HG03025 (cell line): ENCODE measurements at regions not wholly inside any gene's neighbourhood (a gene's known extent, or its start where the extent isn't known, plus 50 kb on each side); places are given as distances from the start of the nearest gene placed in this dataset.
"Not testable (repeated sequence)": the region's sequence is repeated elsewhere in the genome, so short reads cannot be mapped to it uniquely, and the experiment has no call there.

Experiments
- ATAC-seq: cut with Tn5 transposase; IDR thresholded peaks from one replicate; pipeline ENCODE4 v1.9.1; 2021; ENCODE audit warnings: mild to moderate bottlenecking, moderate library complexity; ENCODE audit not compliant: unreplicated experiment, low FRiP score

DNA sequence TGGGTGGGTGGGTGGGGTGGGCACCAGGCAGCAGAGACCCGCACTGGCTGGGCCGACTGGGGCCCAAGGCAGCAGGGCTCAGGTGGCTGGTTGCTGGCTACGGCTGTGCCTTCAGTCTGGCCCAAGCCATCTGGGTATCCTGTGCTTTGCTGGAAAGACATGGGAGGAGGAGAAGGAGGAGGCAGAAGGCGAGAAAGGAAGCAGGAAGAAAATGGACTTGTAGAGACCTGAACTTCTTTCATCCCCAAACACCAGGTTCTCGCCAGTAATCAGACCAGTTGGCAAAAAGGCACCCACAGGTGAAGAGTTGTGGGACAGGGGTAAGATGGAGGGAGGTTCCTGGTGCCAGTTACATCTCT, 78.8 kb downstream of the IGLL1 start:
- no peak for ATAC-seq

DNA sequence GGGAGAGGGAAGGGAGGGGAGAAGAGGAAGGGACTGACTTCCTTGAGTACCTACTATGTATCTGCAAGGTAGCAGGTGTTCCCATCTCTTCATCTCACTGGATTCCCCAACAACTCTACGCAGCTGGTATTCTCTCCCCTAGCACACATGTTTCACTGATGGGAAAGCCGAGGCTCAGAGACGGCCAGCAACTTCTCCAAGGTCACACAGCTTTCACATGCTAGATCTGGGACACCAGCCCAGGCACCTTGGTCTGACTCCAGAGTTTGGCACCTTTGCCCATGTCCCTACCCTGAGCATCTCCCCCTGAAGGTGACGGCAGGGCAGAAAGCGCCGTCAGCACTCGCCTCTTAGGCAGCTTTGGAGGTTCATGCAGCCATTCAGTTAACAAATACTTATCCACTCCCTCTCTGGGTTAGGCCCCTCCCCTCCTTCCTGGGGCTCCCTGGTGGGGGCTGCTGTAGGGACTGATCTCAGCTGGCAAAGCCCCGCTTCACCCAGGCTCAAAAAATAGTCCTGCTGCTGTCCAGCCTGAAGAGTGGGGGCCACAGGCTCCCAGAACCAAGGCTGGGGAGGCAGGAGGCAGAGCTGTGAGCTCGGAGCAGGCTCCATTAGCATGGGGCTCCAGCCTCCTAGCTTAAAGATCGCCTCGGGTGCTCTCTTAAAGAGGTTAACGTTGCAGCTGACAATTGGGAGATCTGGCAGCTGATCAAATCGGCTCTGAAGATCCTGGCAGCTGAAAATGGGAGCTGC, 79.4 kb downstream of the IGLL1 start:
- no peak for ATAC-seq

DNA sequence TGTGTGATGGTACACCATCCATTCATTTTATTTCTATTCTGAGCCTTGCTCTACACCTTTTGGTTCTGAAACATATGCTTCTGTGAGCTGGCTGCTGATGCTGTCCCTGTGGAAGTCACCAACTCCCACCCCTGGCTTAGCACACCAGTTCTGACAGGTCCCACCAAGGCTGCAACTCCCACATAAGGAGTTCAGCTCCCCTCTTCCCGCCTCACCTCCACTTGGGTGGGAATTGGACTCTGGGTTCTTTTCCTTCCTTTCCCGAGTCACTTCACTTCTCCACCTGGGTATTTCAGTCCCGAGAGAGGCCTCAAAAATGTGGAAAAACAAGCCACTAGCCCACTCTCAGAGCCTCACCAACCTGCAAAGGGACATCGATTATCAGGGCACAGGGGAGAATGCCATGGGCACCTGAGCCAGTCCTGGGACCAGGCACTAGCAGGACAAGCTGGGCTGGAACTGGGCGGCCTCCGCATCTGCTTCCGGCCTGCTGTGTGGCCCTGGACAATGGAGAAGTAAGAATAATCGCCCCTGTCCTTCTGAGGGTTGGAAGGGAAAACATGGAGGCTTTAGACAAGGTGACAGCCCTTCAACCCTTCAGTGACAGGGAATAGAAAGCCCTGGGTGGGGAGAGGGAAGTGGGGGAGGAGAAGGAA, 80.1 kb downstream of the IGLL1 start:
- ATAC-seq: no peak

DNA sequence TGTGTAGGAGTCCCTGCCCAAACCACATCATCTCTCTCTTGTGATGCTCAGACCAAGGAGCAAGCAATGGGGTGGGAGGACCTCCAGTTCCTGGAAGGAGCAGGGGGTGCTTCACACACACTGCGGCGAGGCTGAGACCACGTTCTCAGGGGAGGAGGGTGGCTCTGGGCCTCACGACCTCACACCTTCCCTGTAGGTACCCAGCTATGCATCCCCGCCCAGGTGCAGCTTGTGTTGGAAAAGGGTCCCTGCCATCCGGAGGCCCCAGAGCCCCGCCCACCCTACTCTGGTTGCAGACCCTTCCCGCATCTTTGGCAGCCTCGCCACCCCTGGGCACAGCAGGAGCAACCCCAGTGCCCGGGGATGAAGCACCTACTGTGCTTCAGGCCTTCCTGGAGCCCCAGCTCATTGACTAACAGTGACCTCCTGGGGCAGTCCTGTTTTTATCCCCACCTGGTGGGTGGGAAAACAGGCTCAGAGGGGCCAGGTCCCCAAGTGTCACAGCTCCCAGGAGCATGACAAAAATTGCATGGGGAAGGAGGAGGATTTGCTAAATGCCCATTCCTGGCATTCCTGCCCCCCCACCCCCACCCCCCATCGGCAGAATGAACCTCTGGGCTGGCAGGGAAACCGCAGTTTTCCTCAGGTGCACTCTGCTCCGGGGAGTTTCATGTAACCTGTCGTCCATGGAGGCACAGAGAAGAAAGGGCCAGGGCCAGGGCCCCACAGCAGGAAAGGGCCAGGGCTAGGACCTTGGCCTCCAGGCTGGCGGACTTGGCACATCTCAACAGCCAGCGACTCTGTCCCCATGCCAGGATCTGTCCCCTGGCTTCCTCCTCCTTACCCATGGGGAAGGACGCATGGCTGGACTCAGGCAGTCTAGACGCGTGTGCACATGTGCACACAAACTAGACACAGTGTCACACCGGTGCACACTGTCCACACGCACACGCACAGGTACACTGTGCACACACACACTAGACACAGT, 81.0 kb downstream of the IGLL1 start:
- no peak for ATAC-seq

DNA sequence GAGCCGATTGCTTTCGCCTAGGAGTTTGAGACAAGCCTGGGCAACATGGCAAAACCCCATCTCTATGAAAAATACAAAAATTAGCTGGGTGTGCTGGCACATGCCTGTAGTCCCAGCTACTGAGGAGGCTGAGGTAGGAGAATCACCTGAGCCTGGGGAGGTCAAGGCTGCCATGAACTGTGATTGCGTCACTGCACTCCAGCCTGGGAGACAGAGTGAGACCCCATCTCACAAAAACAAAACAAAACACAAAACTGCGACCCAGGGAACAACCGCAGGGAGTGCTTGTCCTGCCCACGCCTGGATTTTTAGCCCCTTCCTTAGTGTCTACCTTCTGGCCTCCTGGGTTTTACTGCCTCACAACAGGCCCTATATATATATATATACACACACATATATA, 82.2 kb downstream of the IGLL1 start:
- not testable (repeated sequence) for ATAC-seq

DNA sequence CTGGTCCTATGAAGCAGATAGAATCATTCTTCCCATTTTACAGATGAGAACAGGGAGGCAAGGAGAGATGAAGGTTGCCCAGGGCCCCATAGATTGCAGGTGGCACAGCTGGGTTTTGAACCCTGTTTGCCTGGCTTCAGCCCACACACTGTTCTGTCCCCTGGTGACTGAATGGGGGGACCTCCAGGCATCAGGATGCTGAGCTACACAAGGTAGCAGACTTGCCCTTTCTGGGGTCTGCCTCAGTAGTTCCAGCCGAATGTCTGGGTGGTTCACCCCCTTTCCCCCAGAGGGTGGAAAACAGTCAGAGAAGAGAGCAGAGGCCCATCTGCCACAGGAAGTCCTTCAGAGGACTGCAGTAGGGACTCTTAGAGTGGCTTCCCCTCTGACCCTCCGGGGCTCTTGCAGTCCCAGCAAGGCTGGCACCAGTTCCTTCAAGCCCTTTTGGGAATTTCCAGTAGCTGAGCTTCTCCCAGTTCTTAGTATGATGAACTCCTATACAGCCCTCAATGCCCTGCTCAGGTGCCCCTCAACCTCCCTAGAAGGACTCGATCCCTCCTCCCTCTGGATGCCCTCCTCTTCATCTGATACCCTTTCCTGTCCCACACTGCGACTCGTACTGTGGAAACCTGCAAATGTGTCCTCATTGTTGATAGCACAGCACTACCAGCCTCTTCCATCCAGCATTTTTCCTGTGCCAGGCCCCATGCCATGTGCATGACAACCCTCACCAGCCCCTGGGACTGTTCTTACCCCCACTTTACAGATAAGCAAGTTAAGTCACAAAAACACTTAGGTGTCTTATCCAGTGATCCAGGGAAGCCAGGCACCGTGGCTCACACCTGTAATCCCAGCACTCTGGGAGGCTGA, 82.8 kb downstream of the IGLL1 start:
- no peak for ATAC-seq

DNA sequence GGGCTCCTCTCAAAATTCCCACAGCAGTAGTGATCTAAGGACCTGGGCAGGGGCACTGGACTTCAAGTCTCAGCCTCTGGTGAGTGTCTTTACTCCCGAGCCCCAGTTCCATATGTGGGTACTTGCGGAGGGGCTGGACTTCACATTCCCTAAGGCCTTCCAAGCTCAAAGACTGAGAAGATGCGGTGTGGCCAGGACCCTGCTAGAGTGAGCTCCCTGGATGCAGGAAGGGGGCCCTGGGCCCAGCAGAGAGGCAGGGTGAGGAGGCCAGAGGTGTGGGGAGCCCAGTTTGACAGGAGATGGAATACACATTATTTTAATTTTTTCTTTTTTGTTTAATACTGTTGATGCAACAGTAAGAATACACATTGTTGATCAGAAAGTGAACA, 83.7 kb downstream of the IGLL1 start:
- no peak for ATAC-seq

DNA sequence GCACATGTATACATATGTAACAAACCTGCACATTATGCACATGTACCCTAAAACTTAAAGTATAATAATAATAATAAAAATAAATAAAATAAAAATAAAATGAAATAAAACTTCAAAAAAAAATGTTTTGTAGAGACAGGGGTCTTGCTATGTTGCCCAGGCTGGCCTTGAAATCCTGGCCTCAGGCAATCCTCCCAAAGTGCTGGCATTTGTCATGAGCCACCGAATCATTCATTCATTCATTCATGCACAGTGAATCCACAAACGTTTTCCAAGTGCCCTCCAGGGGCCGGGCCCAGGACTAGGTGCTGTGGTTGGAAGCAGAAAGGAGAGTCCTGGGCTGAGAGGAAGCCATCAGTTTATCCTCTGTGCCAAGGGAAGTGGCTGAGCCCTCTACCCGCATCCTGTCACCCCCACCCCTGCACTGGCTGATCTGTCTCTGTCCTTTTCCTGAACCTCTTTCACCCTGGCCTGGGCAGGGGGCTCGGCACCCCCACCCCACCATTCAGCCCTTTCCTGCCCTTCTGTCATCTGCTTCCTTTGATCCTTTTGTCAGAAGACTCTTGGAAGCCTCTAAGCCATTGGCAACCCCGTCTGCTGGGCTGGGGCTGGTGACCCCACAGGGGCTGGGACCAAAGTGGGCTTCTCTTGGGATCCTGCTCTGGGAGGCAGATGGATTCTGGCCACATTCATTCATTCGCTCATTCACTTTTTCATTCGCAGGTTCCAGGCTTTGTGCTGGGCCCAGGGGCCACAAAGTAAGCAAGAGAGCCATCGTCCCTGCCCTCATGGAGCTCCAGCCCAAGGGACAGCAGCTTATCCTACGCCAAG, 84.3 kb downstream of the IGLL1 start:
- ATAC-seq: no peak

DNA sequence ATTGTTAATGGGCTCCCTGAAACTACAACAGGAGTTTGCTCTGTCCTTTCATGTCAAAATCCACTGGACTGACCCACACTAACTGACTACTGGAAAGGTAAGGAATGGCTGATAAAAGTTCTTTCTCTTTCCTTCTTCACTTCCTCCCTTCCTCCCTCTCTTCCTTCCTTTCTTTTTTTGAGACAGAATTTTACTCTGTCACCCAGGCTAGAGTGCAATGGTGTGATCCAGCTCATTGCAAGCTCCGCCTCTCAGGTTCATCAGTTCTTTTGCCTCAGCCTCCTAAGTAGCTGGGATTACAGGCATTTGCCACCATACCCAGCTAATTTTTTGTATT, 85.2 kb downstream of the IGLL1 start:
- no peak for ATAC-seq

DNA sequence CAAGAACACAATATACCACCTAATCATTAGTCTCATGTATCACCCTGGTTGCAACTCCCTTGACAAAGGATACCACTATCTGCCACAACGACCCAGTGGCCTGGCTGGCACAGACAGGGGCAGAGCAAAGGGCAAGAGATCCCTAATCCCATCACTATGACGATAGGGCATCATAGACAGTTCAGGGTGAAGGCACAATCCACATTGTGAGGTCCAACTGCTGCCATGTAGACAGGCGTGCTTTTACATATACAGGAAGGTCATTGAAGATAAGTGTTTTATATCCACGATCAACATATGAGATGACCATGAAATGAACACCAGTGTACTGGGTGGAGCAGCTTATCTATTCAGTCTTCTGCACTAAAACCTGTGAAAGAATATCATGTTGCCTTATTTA, 94.6 kb downstream of the IGLL1 start:
- no peak for ATAC-seq

DNA sequence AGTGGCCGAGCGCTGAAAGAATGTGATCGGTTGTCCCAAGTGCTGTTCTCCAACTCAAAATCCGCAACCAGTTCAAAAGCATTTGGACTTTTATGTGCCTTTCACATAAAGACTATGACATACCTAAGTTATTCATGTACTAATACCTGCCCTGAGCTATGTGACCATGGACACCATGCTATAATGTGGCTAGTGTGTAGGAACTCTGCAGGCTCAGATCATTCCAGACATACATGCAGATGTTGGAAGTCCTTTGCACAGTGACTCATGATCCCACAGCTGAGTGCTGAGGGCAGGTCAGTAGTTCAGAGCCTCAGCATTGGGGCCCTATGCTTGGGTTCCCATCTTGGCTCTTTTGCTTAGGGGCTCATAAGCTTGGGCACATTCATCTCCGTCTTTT, 95.4 kb downstream of the IGLL1 start:
- ATAC-seq: no peak

DNA sequence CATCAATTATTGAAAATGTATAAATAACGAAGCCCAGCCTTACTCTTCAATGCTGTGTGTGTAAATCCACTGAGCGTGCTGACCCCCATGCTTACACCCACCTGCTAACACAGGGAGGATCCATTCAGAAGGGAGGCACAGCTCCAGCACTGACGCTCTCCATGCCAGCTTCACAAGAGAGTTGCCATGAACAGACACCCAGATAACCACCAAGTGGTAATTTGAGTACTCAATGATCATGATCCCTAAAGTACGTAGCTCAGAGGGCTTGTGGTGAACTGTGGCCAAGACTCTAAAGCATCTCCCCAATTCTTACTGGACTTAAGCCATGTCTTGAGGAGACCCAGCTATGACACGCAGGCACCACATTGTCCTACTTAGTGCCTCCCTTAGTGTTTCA, 98.7 kb downstream of the IGLL1 start:
- ATAC-seq: no peak

DNA sequence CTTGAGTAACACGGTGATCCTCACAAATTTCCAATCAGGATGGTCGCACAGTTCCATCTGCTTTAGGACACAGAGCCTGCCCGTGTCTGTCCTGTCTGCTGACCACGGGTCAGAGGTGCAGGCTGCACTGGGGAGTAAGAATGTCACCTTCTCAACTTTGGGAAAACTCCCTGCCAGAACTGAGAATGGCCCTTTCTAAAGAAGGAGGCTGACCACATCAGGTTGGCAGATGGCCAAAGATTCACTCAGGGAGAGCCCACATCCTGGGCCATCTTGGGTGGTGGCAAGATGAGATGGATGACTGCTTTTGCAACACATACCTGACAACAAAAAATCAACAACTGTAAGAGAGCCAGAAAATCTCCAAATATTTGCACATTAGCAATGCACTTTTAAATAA, 101.9 kb downstream of the IGLL1 start:
- ATAC-seq: no peak

DNA sequence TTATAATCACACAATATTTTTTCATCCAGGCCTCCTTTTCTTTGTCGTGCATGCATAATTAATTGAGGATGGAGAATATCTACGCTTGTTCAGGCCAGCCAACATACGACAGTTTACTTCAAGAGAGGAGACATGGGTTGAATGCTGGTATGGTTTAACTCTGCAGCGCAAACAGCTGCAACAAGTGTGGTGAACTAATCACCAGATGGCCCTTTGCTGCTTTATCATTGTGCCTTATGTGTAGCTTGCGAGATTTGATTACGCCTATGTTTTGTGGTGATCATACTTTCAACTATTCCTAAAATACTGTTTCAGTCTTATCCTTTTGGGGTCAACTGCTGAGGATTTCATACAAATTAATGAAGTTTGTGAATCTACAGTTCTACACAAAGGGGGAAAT, 105.6 kb downstream of the IGLL1 start:
- not testable (repeated sequence) for ATAC-seq

DNA sequence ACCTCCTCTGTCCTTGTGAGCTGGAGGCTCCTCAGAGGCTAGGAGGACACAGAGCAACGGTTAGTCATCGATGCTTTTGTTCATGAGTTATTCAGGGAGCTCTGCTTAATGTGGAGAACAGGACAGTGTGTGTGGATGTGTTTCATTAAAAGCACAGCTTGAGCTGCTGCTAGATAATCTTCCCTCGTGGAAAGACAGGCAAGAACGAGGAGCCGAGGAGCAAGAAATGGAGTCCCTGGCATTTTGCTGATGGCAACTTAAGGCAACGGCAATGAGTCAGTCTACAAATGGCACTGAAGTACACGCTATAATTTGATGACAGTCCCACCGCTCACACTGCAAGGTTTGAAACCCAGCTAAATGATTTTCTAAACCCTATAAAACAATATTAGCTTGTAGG, 106.2 kb downstream of the IGLL1 start:
- ATAC-seq: no peak

DNA sequence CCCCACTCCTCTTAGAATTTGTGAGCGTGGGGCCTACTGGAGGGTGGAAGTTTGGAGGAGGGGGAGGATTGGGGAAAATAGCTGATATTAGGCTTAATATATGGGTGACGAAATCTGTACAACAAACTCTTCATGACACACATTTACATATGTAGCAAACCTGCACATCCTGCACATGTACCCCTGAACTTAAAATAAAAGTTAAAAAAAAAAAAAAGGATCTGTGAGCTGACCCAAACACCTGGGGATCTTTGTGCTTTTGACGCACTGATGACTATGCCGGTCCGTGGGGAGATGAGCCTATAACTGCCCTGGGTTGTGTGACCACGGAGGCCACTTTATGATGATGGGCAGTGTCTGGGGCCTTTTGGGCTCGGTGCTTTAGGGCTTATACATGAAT, 107.7 kb downstream of the IGLL1 start:
- not testable (repeated sequence) for ATAC-seq

DNA sequence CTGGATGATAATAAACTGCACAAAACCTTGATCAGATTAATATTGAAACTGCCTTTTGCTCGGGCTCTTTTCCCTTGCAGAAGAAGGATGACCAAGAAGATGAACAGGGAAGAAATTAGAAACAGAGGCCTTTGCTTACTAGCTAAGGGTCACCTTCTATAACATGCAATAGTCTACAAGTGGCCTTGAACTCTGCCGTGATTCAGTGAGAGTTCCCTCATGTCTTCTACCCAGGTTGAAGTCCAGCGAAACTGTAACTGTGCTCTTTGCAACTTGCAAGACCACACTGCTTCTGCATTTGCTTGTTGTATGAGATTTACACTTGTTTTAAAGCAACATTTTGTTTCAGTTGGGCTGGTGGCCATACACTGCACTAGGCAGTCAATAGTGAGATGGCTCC, 108.4 kb downstream of the IGLL1 start:
- no peak for ATAC-seq

DNA sequence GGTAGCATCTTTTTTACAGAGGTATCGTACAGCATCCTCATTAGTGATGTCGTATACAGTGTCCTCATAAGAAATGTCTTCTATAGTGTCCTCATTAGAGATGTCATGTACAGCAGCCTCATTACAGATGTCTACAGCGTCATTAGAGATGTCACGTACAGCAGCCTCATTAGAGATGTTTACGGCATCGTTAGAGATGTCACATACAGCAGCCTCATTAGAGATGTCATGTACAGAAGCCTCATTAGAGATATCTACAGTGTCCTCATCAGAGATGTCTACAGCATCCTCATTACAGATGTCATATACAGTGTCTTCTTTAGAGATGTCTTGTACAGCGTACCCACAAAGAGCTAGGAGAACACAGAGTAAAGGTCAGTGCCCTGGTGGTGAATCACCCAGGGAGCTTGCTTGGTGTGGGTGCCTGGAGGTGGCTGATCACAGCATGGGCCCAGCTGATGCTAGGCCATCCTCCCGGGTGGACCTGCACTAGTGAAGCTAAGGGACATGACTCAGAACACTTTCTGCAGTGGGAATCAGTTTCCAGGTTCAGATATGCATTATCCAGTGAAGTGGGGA, 109.2 kb downstream of the IGLL1 start:
- no peak for ATAC-seq

DNA sequence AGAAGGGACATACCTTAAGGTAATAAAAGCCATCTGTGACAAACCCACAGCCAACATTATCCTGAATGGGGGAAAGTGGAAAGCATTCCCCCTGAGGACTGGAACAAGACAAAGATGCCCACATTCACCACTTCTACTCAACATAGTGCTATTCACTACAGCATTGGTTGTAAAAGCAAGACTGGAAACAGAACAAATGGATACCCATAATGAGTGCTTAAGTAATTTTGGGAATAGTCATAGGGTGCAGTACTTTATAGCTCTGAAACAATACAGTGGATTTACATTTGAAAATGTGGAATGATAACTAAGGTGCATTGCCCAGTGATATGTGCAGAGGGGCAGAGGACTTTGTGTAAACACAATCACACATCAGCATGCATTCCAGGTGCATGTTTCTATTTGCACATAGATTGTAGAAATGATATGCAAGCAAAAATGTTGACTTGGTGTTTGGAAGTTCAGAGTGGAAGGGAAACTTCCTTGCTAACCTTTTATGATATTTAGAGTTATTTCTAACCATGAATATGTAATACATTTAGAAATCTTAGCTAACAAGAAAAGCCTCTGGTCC, 112.3 kb downstream of the IGLL1 start:
- ATAC-seq: no peak
